Ectodermal cell (in vitro differentiated cells): ENCODE measurements at regions not wholly inside any gene's neighbourhood (a gene's known extent, or its start where the extent isn't known, plus 50 kb on each side); places are given as distances from the start of the nearest gene placed in this dataset.

ENCODE experiments used
- H3K27ac ChIP-seq: 2 replicates; pipeline ENCODE4 v1.7.0; 2013; ENCODE audit warnings: mild to moderate bottlenecking, low read depth, low read length; ENCODE audit not compliant: insufficient read depth, poor library complexity, severe bottlenecking
- H3K27me3 ChIP-seq: 2 replicates; pipeline ENCODE4 v1.7.0; 2013; ENCODE audit warnings: mild to moderate bottlenecking, low read length; ENCODE audit not compliant: insufficient read depth, control insufficient read depth, poor library complexity, severe bottlenecking
- H3K36me3 ChIP-seq: one replicate; pipeline ENCODE4 v1.7.0; 2013; ENCODE audit warnings: low read length; ENCODE audit not compliant: control insufficient read depth, insufficient read depth
- H3K4me1 ChIP-seq: one replicate; pipeline ENCODE4 v1.7.0; 2013; ENCODE audit warnings: low read length; ENCODE audit not compliant: control insufficient read depth, insufficient read depth
- H3K4me3 ChIP-seq: 2 replicates; pipeline ENCODE4 v1.7.0; 2013; ENCODE audit warnings: low read depth, low read length, control low read depth; ENCODE audit not compliant: insufficient read depth
- H3K9me3 ChIP-seq: 2 replicates; pipeline ENCODE4 v1.7.0; 2013; ENCODE audit warnings: mild to moderate bottlenecking, low read length, moderate library complexity; ENCODE audit not compliant: control insufficient read depth
- WGBS, 2 experiments: methylation state at CpG; one replicate each; pipeline ENCODE4 v1.1.7; 2013; ENCODE audit warnings: missing lambda C conversion rate in 2 of 2; 5-methylcytosine and 5-hydroxymethylcytosine counted together

GRCh38 chr15:46892621-46893160, 824.6 kb upstream of the SEMA6D start:
- 86 to 92% methylated on average over 3 to 4 of the region's 4 CpGs for WGBS, 2 experiments
- no peak overlapping the region for H3K27ac ChIP-seq
- no peaks in the 10 kb centered on the region for H3K27me3 ChIP-seq
- H3K9me3 ChIP-seq, result no peaks in the 10 kb centered on the region
- no peaks in the 10 kb centered on the region for H3K4me1 ChIP-seq
- H3K36me3 ChIP-seq, result no peaks in the 10 kb centered on the region
- H3K4me3 ChIP-seq, result no peak overlapping the region

- no peak overlapping the region for H3K4me3 ChIP-seq
- H3K9me3 ChIP-seq, result no peaks in the 10 kb centered on the region
- H3K36me3 ChIP-seq, result no peaks in the 10 kb centered on the region
- 94 to 97% methylated on average over 10 of the region's 10 CpGs for WGBS, 2 experiments
- no peaks in the 10 kb centered on the region for H3K4me1 ChIP-seq
- no peak overlapping the region for H3K27ac ChIP-seq
- no peaks in the 10 kb centered on the region for H3K27me3 ChIP-seq
Observed at GRCh38 chr15:46894644-46895043, 822.7 kb upstream of the SEMA6D start.

- no peaks in the 10 kb centered on the region for H3K9me3 ChIP-seq
- H3K27me3 ChIP-seq, result no peaks in the 10 kb centered on the region
- H3K27ac ChIP-seq, result no peak overlapping the region
- no peaks in the 10 kb centered on the region for H3K4me1 ChIP-seq
- no peak overlapping the region for H3K4me3 ChIP-seq
- H3K36me3 ChIP-seq, result no peaks in the 10 kb centered on the region
- WGBS, 2 experiments, result 100% methylated on average over 1 of the region's 1 CpG; no CpG with 5 or more reads in 1 of the 2 experiments
Observed at GRCh38 chr15:46897266-46897665, 820.0 kb upstream of the SEMA6D start.

GRCh38 chr15:46901001-46901400, 816.3 kb upstream of the SEMA6D start:
- H3K27ac ChIP-seq, result no peak overlapping the region
- H3K36me3 ChIP-seq, result no peaks in the 10 kb centered on the region
- no peaks in the 10 kb centered on the region for H3K4me1 ChIP-seq
- WGBS, 2 experiments, result 95 to 100% methylated on average over 2 of the region's 2 CpGs
- no peaks in the 10 kb centered on the region for H3K9me3 ChIP-seq
- no peak overlapping the region for H3K4me3 ChIP-seq
- H3K27me3 ChIP-seq, result no peaks in the 10 kb centered on the region

GRCh38 chr15:46917721-46918252, 799.5 kb upstream of the SEMA6D start:
- Histone ChIP-seq H3K27ac (no peak overlapping the region), H3K27me3 (no peaks in the 10 kb centered on the region), H3K9me3 (no peaks in the 10 kb centered on the region), H3K4me3 (no peak overlapping the region), H3K36me3 (no peaks in the 10 kb centered on the region), H3K4me1 (no peaks in the 10 kb centered on the region)
- WGBS, 2 experiments, result no CpG with 5 or more reads among the region's 3 CpGs

GRCh38 chr15:46918462-46919140, 798.7 kb upstream of the SEMA6D start:
- Histone ChIP-seq H3K36me3 (no peaks in the 10 kb centered on the region), H3K27ac (no peak overlapping the region), H3K4me3 (no peak overlapping the region), H3K27me3 (no peaks in the 10 kb centered on the region), H3K4me1 (no peaks in the 10 kb centered on the region), H3K9me3 (no peaks in the 10 kb centered on the region)
- WGBS, 2 experiments, result 93% methylated on average over 20 of the region's 20 CpGs

- 92 to 93% methylated on average over 3 of the region's 3 CpGs for WGBS, 2 experiments
- H3K36me3 ChIP-seq, result no peaks in the 10 kb centered on the region
- H3K9me3 ChIP-seq, result no peaks in the 10 kb centered on the region
- H3K4me3 ChIP-seq, result no peak overlapping the region
- H3K27ac ChIP-seq, result no peak overlapping the region
- H3K27me3 ChIP-seq, result no peaks in the 10 kb centered on the region
- no peaks in the 10 kb centered on the region for H3K4me1 ChIP-seq
Observed at GRCh38 chr15:46921891-46922290, 795.4 kb upstream of the SEMA6D start.

GRCh38 chr15:46930426-46930825, 786.9 kb upstream of the SEMA6D start:
- Histone ChIP-seq H3K36me3 (no peaks in the 10 kb centered on the region), H3K4me1 (no peaks in the 10 kb centered on the region), H3K27me3 (no peaks in the 10 kb centered on the region), H3K9me3 (no peaks in the 10 kb centered on the region), H3K27ac (no peak overlapping the region), H3K4me3 (no peak overlapping the region)

- WGBS, 2 experiments, result 97% methylated on average over 3 to 4 of the region's 4 CpGs
- no peaks in the 10 kb centered on the region for H3K27me3 ChIP-seq
Observed at GRCh38 chr15:46933332-46933731, 784.0 kb upstream of the SEMA6D start.

GRCh38 chr15:46934851-46935250, 782.5 kb upstream of the SEMA6D start:
- H3K9me3 ChIP-seq, result no peaks in the 10 kb centered on the region
- H3K36me3 ChIP-seq, result no peaks in the 10 kb centered on the region
- WGBS, 2 experiments, result 83 to 91% methylated on average over 2 of the region's 2 CpGs

More at GRCh38 chr15:46933332-46933731, 784.0 kb upstream of the SEMA6D start:
- Histone ChIP-seq H3K9me3 (no peaks in the 10 kb centered on the region), H3K4me3 (no peak overlapping the region), H3K36me3 (no peaks in the 10 kb centered on the region), H3K27ac (no peak overlapping the region), H3K4me1 (no peaks in the 10 kb centered on the region)

More at GRCh38 chr15:46934851-46935250, 782.5 kb upstream of the SEMA6D start:
- Histone ChIP-seq H3K27ac (no peak overlapping the region), H3K27me3 (no peaks in the 10 kb centered on the region), H3K4me3 (no peak overlapping the region), H3K4me1 (no peaks in the 10 kb centered on the region)
